Suprapubic skin (tissue), 4 donors: ENCODE measurements at regions not wholly inside any gene's neighbourhood (a gene's known extent, or its start where the extent isn't known, plus 50 kb on each side); places are given as distances from the start of the nearest gene placed in this dataset.
"Not testable (repeated sequence)": the region's sequence is repeated elsewhere in the genome, so short reads cannot be mapped to it uniquely, and the experiment has no call there.

Experiments
- POLR2A ChIP-seq, 2 donors: fragments of 450-650 bp; IDR thresholded peaks; one replicate each; pipeline ENCODE4 v1.6.1; 2017; ENCODE audit warnings: antibody characterized with exemption in 2 of 2, mild to moderate bottlenecking in 2 of 2, moderate library complexity in 2 of 2
- POLR2AphosphoS5 ChIP-seq, 3 donors: sonication (generic); formaldehyde crosslinking; IDR thresholded peaks; one replicate each; pipeline ENCODE4 v1.6.1; 2017; ENCODE audit warnings: antibody characterized with exemption in 3 of 3
- TF ChIP-seq, protein P1 (sequence below), 2 donors: fragments of 200-600 bp in 1 of 2; fragments of 450-650 bp in 1 of 2; sonication (generic) in 1 of 2; IDR thresholded peaks; one replicate each; pipeline ENCODE4 v1.5.1; 2016 to 2019; ENCODE audit warnings: antibody characterized with exemption in 2 of 2, mild to moderate bottlenecking in 1 of 2, moderate library complexity in 1 of 2

DNA sequence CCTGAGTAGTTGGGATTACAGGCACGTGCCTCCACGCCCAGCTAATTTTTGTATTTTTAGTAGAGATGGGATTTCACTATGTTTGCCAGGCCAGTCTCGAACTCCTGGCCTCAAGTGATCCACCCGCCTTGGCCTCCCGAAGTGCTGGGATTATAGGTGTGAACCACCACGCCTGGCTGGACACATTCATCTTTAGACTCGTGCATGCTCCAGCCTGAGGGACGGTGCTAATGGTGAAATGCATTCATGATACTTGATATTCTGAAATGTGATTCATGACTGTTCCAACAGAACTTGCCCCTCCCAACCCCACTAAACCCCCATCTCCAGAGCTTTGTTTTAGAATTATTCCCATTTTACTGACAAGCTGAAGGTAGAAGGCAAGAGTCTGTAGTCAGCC lies 71.0 kb downstream of the SPRING1 start:
- not testable (repeated sequence) for TF ChIP-seq POLR2AphosphoS5, POLR2A (IDR thresholded peaks at IDR 0.05)
- TF ChIP-seq, protein P1, sequence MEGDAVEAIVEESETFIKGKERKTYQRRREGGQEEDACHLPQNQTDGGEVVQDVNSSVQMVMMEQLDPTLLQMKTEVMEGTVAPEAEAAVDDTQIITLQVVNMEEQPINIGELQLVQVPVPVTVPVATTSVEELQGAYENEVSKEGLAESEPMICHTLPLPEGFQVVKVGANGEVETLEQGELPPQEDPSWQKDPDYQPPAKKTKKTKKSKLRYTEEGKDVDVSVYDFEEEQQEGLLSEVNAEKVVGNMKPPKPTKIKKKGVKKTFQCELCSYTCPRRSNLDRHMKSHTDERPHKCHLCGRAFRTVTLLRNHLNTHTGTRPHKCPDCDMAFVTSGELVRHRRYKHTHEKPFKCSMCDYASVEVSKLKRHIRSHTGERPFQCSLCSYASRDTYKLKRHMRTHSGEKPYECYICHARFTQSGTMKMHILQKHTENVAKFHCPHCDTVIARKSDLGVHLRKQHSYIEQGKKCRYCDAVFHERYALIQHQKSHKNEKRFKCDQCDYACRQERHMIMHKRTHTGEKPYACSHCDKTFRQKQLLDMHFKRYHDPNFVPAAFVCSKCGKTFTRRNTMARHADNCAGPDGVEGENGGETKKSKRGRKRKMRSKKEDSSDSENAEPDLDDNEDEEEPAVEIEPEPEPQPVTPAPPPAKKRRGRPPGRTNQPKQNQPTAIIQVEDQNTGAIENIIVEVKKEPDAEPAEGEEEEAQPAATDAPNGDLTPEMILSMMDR (IDR thresholded peaks at IDR 0.05): not testable (repeated sequence)
